H1 (cell line): ENCODE measurements at regions not wholly inside any gene's neighbourhood (a gene's known extent, or its start where the extent isn't known, plus 50 kb on each side); places are given as distances from the start of the nearest gene placed in this dataset.

Experiments used
- CTCF ChIA-PET: fragments of 300-600 bp; sonication (Branson Sonifier 250); formaldehyde crosslinking; loops from one replicate; lab custom pipeline; 2021; ENCODE audit not compliant: partially characterized antibody; lab: Charles Lee
- POLR2A ChIA-PET: fragments of 300-600 bp; sonication (Branson Sonifier 250); formaldehyde crosslinking; loops from one replicate; lab custom pipeline; 2021; ENCODE audit warnings: inconsistent platforms; ENCODE audit not compliant: partially characterized antibody; lab: Charles Lee
- DNase-seq, 2 experiments: peaks; one replicate each; pipeline versions ENCODE4 v3.0.0 to v3.0.0-alpha.2; 2010 to 2022; ENCODE audit warnings: low spot score in 2 of 2, low read depth in 1 of 2, mixed read lengths in 1 of 2
- FAIRE-seq: peaks from 2 replicates; lab custom pipeline; 2011; peaks lifted over from hg19 to GRCh38; lab: Jason Lieb, UNC
- H2AFZ ChIP-seq: 2 replicates; pipeline ENCODE4 v1.8.1; 2012; ENCODE audit warnings: low read length, inconsistent platforms
- H2AK5ac ChIP-seq: 2 replicates; pipeline ENCODE4 v1.6.1; 2013; ENCODE audit warnings: low read depth, low read length
- H2BK120ac ChIP-seq: replicated peaks from 2 replicates; pipeline ENCODE3; 2013; ENCODE audit warnings: low read depth, low read length, inconsistent platforms
- H2BK12ac ChIP-seq: 2 replicates; pipeline ENCODE4 v1.6.1; 2013; ENCODE audit warnings: low read depth, low read length
- H2BK15ac ChIP-seq: 2 replicates; pipeline ENCODE4 v1.6.1; 2013; ENCODE audit warnings: low read length
- H2BK20ac ChIP-seq: 2 replicates; pipeline ENCODE4 v1.6.1; 2013; ENCODE audit warnings: low read length
- H2BK5ac ChIP-seq: 2 replicates; pipeline ENCODE4 v1.6.1; 2013; ENCODE audit warnings: low read depth, low read length
- H3K14ac ChIP-seq: 2 replicates; pipeline ENCODE4 v1.6.1; 2013; ENCODE audit warnings: inconsistent platforms; ENCODE audit not compliant: insufficient read length
- H3K18ac ChIP-seq: 2 replicates; pipeline ENCODE4 v1.6.1; 2013; ENCODE audit warnings: low read length; ENCODE audit errors: extremely low read depth
- H3K23ac ChIP-seq: 2 replicates; pipeline ENCODE4 v1.6.1; 2013; ENCODE audit warnings: inconsistent platforms; ENCODE audit not compliant: insufficient read length
- H3K23me2 ChIP-seq: 2 replicates; pipeline ENCODE4 v1.6.1; 2013; ENCODE audit warnings: low read depth, low read length
- H3K27ac ChIP-seq: 2 replicates; pipeline ENCODE4 v1.6.1; 2011; ENCODE audit warnings: low read depth, low read length, inconsistent platforms
- H3K27me3 ChIP-seq, 4 experiments: replicated peaks in 1 of 4; 1 replicate in 1 of 4; 2 replicates in 3 of 4; pipeline versions ENCODE4 v1.6.1 to v1.8.1; 2011 to 2013; ENCODE audit warnings: low read length in 3 of 4, mild to moderate bottlenecking in 3 of 4, inconsistent platforms in 2 of 4, mixed read lengths in 2 of 4, moderate library complexity in 1 of 4; ENCODE audit not compliant: control insufficient read depth in 3 of 4, insufficient read depth in 3 of 4; ENCODE audit errors: extremely low read depth in 1 of 4
- H3K36me3 ChIP-seq, 4 experiments: 2 replicates each; pipeline versions ENCODE4 v1.6.1 to v1.8.1; 2011 to 2013; ENCODE audit warnings: mild to moderate bottlenecking in 4 of 4, low read length in 3 of 4, moderate library complexity in 2 of 4, control low read depth in 1 of 4, inconsistent platforms in 1 of 4; ENCODE audit not compliant: insufficient read depth in 4 of 4, control insufficient read depth in 2 of 4
- H3K4ac ChIP-seq: replicated peaks from 2 replicates; pipeline ENCODE3; 2013; ENCODE audit warnings: low read length, low read depth, mixed read lengths, inconsistent platforms; ENCODE audit not compliant: insufficient read length
- H3K4me1 ChIP-seq, 4 experiments: replicated peaks in 1 of 4; 1 replicate in 1 of 4; 2 replicates in 3 of 4; pipeline versions ENCODE4 v1.6.1 to v1.8.1; 2011 to 2013; ENCODE audit warnings: low read length in 3 of 4, inconsistent platforms in 2 of 4, mixed read lengths in 1 of 4; ENCODE audit not compliant: insufficient read depth in 4 of 4, control insufficient read depth in 3 of 4
- H3K4me2 ChIP-seq, 2 experiments: 2 replicates each; pipeline versions ENCODE4 v1.6.1 to v1.8.1; 2011 to 2013; ENCODE audit warnings: low read depth in 2 of 2, low read length in 2 of 2, control low read depth in 1 of 2, inconsistent platforms in 1 of 2, mild to moderate bottlenecking in 1 of 2; ENCODE audit not compliant: insufficient read depth in 1 of 2
- H3K4me3 ChIP-seq, 4 experiments: fragments of 200-600, 300-600 bp in 1 of 4; sonication (generic), shearing (Covaris generic), sonication (Bioruptor Twin) in 1 of 4; 2 replicates each; pipeline versions ENCODE4 v1.5.1 to v1.8.1; 2011 to 2016; ENCODE audit warnings: low read length in 4 of 4, low read depth in 3 of 4, control low read depth in 2 of 4, inconsistent platforms in 2 of 4, mild to moderate bottlenecking in 2 of 4, mixed read lengths in 1 of 4, moderate library complexity in 1 of 4; ENCODE audit not compliant: insufficient read depth in 2 of 4; ENCODE audit errors: extremely low read depth in 1 of 4
- H3K56ac ChIP-seq: replicated peaks from 2 replicates; pipeline ENCODE3; 2013; ENCODE audit warnings: low read depth, mild to moderate bottlenecking, mixed read lengths, low read length, inconsistent platforms; ENCODE audit not compliant: insufficient read length
- H3K79me1 ChIP-seq: 2 replicates; pipeline ENCODE4 v1.6.1; 2013; ENCODE audit warnings: low read depth, low read length, control low read depth
- H3K79me2 ChIP-seq, 2 experiments: 2 replicates each; pipeline versions ENCODE4 v1.6.1 to v1.8.1; 2012 to 2013; ENCODE audit warnings: low read length in 2 of 2, mild to moderate bottlenecking in 2 of 2, inconsistent platforms in 1 of 2; ENCODE audit not compliant: insufficient read depth in 2 of 2, control insufficient read depth in 1 of 2
- H3K9ac ChIP-seq, 4 experiments: replicated peaks in 1 of 4; 1 replicate in 1 of 4; 2 replicates in 3 of 4; pipeline versions ENCODE4 v1.6.1 to v1.8.1; 2011 to 2013; ENCODE audit warnings: low read depth in 3 of 4, low read length in 3 of 4, control low read depth in 2 of 4, mild to moderate bottlenecking in 2 of 4, moderate library complexity in 2 of 4, inconsistent platforms in 1 of 4; ENCODE audit errors: extremely low read depth in 1 of 4
- H3K9me3 ChIP-seq, 2 experiments: 2 replicates each; pipeline versions ENCODE4 v1.6.1 to v1.8.1; 2012 to 2013; ENCODE audit warnings: mild to moderate bottlenecking in 2 of 2, moderate library complexity in 2 of 2, control low read depth in 1 of 2, inconsistent platforms in 1 of 2, low read depth in 1 of 2, low read length in 1 of 2, mixed read lengths in 1 of 2; ENCODE audit not compliant: insufficient read depth in 2 of 2
- H4K20me1 ChIP-seq, 2 experiments: replicated peaks in 1 of 2; 2 replicates each; pipeline versions ENCODE3 to v1.8.1; 2011 to 2013; ENCODE audit warnings: inconsistent platforms in 2 of 2, low read length in 2 of 2, mild to moderate bottlenecking in 1 of 2; ENCODE audit not compliant: insufficient read depth in 2 of 2, control insufficient read depth in 1 of 2
- H4K5ac ChIP-seq: 2 replicates; pipeline ENCODE4 v1.6.1; 2013; ENCODE audit warnings: low read length, low read depth, mixed read lengths, inconsistent platforms; ENCODE audit not compliant: insufficient read length
- H4K8ac ChIP-seq: 2 replicates; pipeline ENCODE4 v1.8.0; 2013; ENCODE audit warnings: mild to moderate bottlenecking, moderate library complexity, low read length, inconsistent platforms; ENCODE audit not compliant: insufficient read depth; ENCODE audit errors: extremely low read depth
- H4K91ac ChIP-seq: replicated peaks from 2 replicates; pipeline ENCODE3; 2013; ENCODE audit warnings: low read length, mixed read lengths, inconsistent platforms; ENCODE audit not compliant: insufficient read length
- ASH2L ChIP-seq: fragments of 200-600, 300-600 bp; sonication (generic); IDR thresholded peaks from one replicate; pipeline ENCODE4 v1.7.1; 2017; ENCODE audit warnings: low read length
- CBX8 ChIP-seq: fragments of 300-800, 300-1000 bp; sonication (generic); IDR thresholded peaks from 2 replicates; pipeline ENCODE4 v1.7.1; 2016; ENCODE audit warnings: low read depth, low read length, borderline replicate concordance
- EP300 ChIP-seq, 2 experiments: IDR thresholded peaks; 1 replicate in 1 of 2; 2 replicates in 1 of 2; pipeline ENCODE4 v1.6.1; 2011 to 2012; ENCODE audit warnings: low read depth in 2 of 2, low read length in 2 of 2, mild to moderate bottlenecking in 2 of 2, borderline replicate concordance in 1 of 2, inconsistent platforms in 1 of 2, moderate library complexity in 1 of 2
- GABPA ChIP-seq: IDR thresholded peaks from 2 replicates; pipeline ENCODE4 v1.6.1; 2011; ENCODE audit warnings: mild to moderate bottlenecking, low read length, moderate library complexity, borderline replicate concordance; ENCODE audit not compliant: insufficient read depth
- KDM1A ChIP-seq: fragments of 200-600, 300-600 bp; sonication (generic); IDR thresholded peaks from 2 replicates; pipeline ENCODE4 v1.7.1; 2016; ENCODE audit warnings: mild to moderate bottlenecking, low read length, borderline replicate concordance
- MAFK ChIP-seq: IDR thresholded peaks from 2 replicates; pipeline ENCODE4 v1.6.1; 2012; ENCODE audit warnings: low read depth, mild to moderate bottlenecking, improper control_type of control experiment, low read length
- NANOG ChIP-seq: IDR thresholded peaks from 2 replicates; pipeline ENCODE4 v1.6.1; 2011; ENCODE audit warnings: low read length, low read depth, mild to moderate bottlenecking, inconsistent platforms; ENCODE audit not compliant: insufficient read depth, poor library complexity, severe bottlenecking
- RNF2 ChIP-seq: fragments of 200-900, 300-1000 bp; sonication (generic); IDR thresholded peaks from 2 replicates; pipeline ENCODE4 v1.7.1; 2016; ENCODE audit warnings: borderline replicate concordance, low read depth, mild to moderate bottlenecking, antibody characterized with exemption, low read length; ENCODE audit not compliant: poor library complexity, severe bottlenecking; ENCODE audit errors: missing control alignments
- SAP30 ChIP-seq: fragments of 300-600 bp; sonication (generic); IDR thresholded peaks from 2 replicates; pipeline ENCODE4 v1.7.1; 2012; ENCODE audit warnings: low read length, moderate library complexity, mild to moderate bottlenecking, inconsistent platforms; ENCODE audit not compliant: insufficient read depth, insufficient replicate concordance
- SIN3A ChIP-seq, 2 experiments: IDR thresholded peaks in 1 of 2; conservative IDR thresholded peaks in 1 of 2; 2 replicates each; pipeline ENCODE4 v1.6.1; 2011 to 2012; ENCODE audit warnings: low read length in 2 of 2, improper control_type of control experiment in 1 of 2, low read depth in 1 of 2, mild to moderate bottlenecking in 1 of 2
- SIRT6 ChIP-seq: IDR thresholded peaks from one replicate; pipeline ENCODE4 v1.7.1; 2012; ENCODE audit warnings: low read length, inconsistent platforms
- TBP ChIP-seq: IDR thresholded peaks from 2 replicates; pipeline ENCODE4 v1.6.1; 2011; ENCODE audit warnings: low read depth, low read length, improper control_type of control experiment
- WGBS, 2 experiments: shearing (Covaris generic) in 1 of 2; methylation state at CpG; one replicate each; pipeline versions ENCODE4 v1.1.6 to v1.1.7; 2013 to 2015; ENCODE audit warnings: low lambda C conversion rate in 2 of 2, mixed read lengths in 2 of 2, inconsistent platforms in 1 of 2, low coverage in 1 of 2, missing lambda C conversion rate in 1 of 2; ENCODE audit not compliant: insufficient replicate concordance in 2 of 2, insufficient coverage in 1 of 2, insufficient read length in 1 of 2; ENCODE audit errors: extremely low coverage in 1 of 2, missing lambda C conversion rate in 1 of 2; 5-methylcytosine and 5-hydroxymethylcytosine counted together

DNA sequence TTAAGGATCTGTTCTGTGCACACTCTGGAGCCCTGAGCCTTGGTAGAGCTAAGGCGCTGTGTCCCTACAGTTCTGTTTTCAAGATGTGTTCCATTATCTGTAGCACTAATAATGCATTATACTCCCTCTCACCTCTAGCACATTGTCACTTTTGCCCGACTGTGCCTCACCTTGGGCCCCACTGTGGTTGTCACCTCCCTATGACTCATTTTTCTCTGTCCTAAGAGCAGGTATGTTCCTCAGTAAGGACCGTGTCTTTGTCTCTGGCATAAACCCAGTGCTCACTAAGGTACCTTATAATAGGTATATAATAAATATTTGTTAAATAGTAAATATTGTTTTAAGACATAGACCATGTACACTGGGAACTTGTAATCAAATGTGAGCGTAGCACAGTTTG, 942.5 kb upstream of the CITED2 start:
- Histone ChIP-seq H3K27ac (no peak overlapping the region), H2BK5ac (no peak overlapping the region), H2AFZ (no peak overlapping the region; the same call in 1 of the 2 replicates), H3K27me3 (no peaks in the 10 kb centered on the region), H3K23me2 (no peaks in the 10 kb centered on the region), H2BK120ac (no peak overlapping the region), H3K79me2 (no peaks in the 10 kb centered on the region), H3K4ac (no peak overlapping the region), H3K23ac (no peak overlapping the region), H4K20me1 (no peaks in the 10 kb centered on the region), H3K9me3 (no peaks in the 10 kb centered on the region), H3K4me1 (peaks cover 0 to 4% (median 0%) of the 10 kb centered on the region in 4 experiments; a peak in 2 of 7 replicates), H3K4me2 (no peak overlapping the region), H3K14ac (no peak overlapping the region), H2BK15ac (no peak overlapping the region), H2AK5ac (no peak overlapping the region), H3K79me1 (no peaks in the 10 kb centered on the region), H4K8ac (no peak overlapping the region), H3K36me3 (no peaks in the 10 kb centered on the region), H4K5ac (no peak overlapping the region), H3K9ac (no peak overlapping the region), H3K18ac (no peak overlapping the region), H2BK12ac (no peak overlapping the region), H2BK20ac (no peak overlapping the region), H3K4me3 (no peak overlapping the region)
- 96% methylated on average over 4 of the region's 4 CpGs; no CpG with 5 or more reads in 1 of the 2 experiments for WGBS, 2 experiments
- DNase-seq (no peak), FAIRE-seq (no peak)
- POLR2A ChIA-PET = no interaction called here
- CTCF ChIA-PET = no interaction called here
- no peak for TF ChIP-seq ASH2L
- no peak for TF ChIP-seq MAFK
- no peak for TF ChIP-seq SAP30
- TF ChIP-seq NANOG = no peak
- no peak for TF ChIP-seq KDM1A
- no peak for TF ChIP-seq GABPA
- no peak for TF ChIP-seq SIN3A (conservative IDR thresholded peaks at IDR 0.05 in 1 of 2, IDR thresholded peaks at IDR 0.05 in 1 of 2; ENCODE audit: low read depth in 1 of 2, low read length in 2 of 2)
- TF ChIP-seq EP300 (IDR thresholded peaks at IDR 0.05; ENCODE audit: borderline replicate concordance in 1 of 2, low read depth in 2 of 2, low read length in 2 of 2) = no peak
- no peak for TF ChIP-seq TBP
- no peak for TF ChIP-seq RNF2
- TF ChIP-seq CBX8 = no peak
- no peak for TF ChIP-seq SIRT6
- TF ChIP-seq, all 59 proteins: peak for 0
- H3K56ac ChIP-seq = no peak overlapping the region
- no peak overlapping the region for H4K91ac ChIP-seq
